Loucy (cell line): ENCODE measurements at regions not wholly inside any gene's neighbourhood (a gene's known extent, or its start where the extent isn't known, plus 50 kb on each side); places are given as distances from the start of the nearest gene placed in this dataset.

Source experiments
- CTCF ChIP-seq: fragments of 200-600 bp; sonication (generic); conservative IDR thresholded peaks from 2 replicates; pipeline ENCODE4 v1.5.1; 2014; ENCODE audit warnings: mild to moderate bottlenecking, antibody characterized with exemption, low read length
- EZH2phosphoT487 ChIP-seq: fragments of 200-600 bp; IDR thresholded peaks from 2 replicates; pipeline ENCODE4 v1.6.1; 2018; ENCODE audit warnings: antibody characterized with exemption, mild to moderate bottlenecking, moderate library complexity, borderline replicate concordance

DNA sequence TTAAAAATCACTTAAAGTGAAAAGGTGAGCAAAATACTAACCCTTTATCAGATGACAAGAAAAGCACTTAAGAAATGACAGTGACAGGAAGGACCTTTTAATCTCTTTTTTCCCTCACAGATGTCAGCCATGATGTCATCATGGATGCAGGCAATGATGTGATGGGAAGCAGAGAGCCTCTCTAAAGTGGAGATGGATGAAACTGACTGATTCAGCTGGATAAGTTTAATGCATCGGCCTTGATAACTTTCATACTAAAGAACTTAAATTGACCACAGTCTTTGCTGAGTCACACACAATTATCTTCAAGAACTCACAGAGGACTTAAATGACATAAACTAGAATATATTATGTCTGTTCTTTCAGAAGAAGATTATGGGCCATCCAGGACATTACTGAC lies 153.2 kb upstream of the FGF10 start:
- TF ChIP-seq CTCF = no peak
- no peak for TF ChIP-seq EZH2phosphoT487
